Fibroblast of skin of right quadriceps (primary cell): ENCODE measurements at regions not wholly inside any gene's neighbourhood (a gene's known extent, or its start where the extent isn't known, plus 50 kb on each side); places are given as distances from the start of the nearest gene placed in this dataset.
"Not testable (repeated sequence)": the region's sequence is repeated elsewhere in the genome, so short reads cannot be mapped to it uniquely, and the experiment has no call there.

Source experiments
- DNase-seq: peaks from one replicate; pipeline ENCODE4 v3.0.0-alpha.2; 2013

DNA sequence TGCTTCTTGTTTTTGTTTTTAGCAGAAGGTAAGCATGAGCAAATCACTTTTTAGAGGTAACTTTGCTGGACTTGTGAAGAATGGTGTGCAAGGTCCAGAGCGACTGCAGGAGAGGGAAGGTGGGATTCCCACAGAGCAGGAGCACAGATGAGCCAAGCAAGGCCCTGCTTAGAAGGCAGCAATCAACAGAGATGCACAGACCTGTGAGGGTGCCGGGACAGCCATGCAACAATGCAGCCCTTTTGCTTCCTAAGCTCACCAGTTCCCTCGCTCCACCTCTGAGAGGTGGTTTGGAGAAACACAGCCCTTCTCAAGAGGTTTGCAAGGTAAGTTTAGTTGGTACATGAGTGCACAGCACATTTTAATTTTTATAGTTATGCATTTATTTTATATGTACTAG, 85.1 kb upstream of the FBXO28 start:
- not testable (repeated sequence) for DNase-seq

- not testable (repeated sequence) for DNase-seq
Measured at GRCh38 chr1:224023122-224023521, 90.8 kb upstream of the FBXO28 start.

- DNase-seq = not testable (repeated sequence)
Measured at GRCh38 chr1:224022249-224022970, 91.5 kb upstream of the FBXO28 start.

DNA sequence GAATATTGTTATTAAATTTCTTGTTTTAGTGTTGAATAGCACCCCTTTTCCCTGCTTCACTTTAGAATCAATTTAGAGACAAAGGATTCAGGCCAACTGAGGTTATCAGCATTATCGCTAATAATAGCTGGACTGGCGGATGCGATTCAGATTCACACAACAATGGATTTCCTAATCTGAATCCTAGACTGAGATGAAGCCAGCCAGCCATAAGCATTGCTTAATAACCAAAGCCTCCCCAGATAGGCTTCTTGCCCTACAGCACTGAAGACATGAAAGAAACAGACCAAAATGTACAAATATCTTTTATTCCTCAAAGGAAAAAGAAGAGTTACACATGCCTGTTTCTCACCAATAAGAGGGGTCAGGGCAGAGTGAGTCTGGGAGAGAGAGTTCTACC, 94.0 kb upstream of the FBXO28 start:
- not testable (repeated sequence) for DNase-seq

DNA sequence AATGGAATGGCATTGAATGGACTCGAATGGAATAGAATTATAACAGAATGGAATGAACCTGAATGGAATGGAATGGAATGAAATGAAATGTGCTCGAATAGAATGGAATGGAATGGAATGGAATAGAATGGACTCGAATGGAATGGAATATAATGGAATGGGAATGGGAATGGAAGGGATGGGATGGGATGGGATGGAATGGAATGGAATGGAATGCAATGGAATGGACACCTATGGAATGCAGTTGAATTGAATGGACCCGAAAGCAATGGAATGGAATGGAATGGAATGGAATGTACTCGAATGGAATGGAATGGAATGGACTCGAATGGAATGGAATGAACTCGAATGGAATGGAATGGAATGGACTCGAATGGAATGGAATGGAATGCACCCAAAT, 98.1 kb upstream of the FBXO28 start:
- DNase-seq = not testable (repeated sequence)

- DNase-seq = no peak
Measured at GRCh38 chr1:224014330-224014649, 99.6 kb upstream of the FBXO28 start.

DNA sequence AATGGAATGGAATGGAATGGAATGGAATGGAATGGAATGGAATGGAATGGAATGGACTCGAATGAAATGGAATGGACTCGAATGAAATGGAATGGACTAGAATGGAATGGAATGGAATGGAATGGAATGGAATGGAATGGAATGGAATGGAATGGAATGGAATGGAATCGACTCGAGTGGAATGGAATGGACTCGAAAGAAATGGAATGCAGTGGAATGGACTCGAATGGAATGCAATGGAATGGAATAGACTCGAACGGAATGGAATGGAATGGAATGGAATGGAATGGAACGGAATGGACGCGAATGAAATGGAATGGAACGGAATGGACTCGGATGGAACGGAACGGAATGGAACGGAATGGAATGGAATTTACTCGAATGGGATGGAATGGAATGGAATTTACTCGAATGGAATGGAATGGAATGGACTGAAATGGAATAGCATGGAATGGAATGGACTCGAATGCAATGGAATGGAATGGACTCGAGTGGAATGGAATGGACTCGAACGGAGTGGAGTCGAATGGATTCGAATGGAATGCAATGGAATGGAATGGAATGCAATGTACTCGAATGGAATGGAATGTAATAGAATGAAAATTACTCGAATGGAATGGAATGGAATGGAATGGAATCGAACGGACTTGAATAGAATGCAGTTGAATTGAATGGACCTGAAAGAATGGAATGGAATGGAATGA, 100.1 kb upstream of the FBXO28 start:
- DNase-seq = peak; percentile 44

DNA sequence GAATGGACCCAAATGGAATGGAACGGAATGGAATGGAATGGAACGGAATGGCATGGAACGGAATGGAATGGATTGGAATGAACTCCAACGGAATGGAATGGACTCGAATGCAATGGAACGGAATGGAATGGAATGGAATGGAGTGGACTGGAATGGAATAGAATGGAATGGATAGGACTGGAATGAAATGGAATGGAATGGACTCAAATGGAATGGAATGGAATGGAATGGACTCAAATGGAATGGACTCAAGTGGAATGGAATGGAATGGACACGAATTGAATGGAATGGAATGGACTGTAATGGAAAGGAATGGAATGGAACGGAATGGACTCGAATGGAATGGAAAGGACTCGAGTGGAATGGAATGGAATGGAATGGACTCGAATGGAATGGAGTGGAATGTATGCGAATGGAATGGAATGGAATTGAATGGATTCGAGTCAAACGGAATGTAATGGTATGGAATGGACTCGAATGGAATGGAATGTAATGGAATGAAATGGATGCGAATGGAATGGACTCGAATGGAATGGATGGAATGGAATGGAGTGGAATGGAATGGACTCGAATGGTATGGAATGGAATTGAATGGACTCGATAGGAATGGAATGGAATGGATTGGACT, 101.0 kb upstream of the FBXO28 start:
- DNase-seq = peak; percentile 22

- DNase-seq = not testable (repeated sequence)
Measured at GRCh38 chr1:224012162-224012561, 101.7 kb upstream of the FBXO28 start.

DNA sequence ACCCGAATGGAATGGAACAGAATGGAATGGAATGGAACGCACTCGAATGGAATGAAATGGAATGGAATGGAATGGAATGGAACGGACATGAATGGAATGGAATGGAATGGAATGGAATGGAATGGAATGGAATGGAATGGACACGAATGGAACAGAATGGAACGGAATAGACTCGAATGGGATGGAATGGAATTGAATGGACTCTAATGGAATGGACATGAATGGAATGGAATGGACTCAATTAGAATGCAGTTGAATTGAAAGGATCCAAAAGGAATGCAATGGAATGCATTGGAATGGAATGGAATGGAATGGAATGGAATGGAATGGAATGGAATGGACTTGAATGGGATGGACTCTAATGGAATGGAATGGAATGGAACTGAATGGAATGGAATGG, 102.2 kb upstream of the FBXO28 start:
- not testable (repeated sequence) for DNase-seq

DNA sequence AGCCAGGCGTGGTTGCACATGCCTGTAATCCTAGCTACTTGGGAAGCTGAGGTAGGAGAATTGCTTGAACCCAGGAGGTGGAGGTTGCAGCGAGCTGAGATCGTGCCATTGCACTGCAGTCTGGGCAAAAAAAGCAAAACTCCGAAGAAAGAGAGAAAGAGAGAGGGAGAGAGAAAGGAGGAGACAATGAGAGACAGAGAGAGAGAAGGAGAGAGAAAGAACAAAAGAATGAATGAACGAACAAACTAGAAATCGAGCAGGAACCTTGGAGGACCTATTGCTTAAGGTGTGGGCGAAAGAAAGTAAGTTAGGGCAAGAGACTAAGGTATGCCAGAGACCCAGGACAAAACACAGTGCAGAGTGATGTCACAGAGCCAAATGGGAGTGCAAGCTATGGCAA, 102.8 kb upstream of the FBXO28 start:
- not testable (repeated sequence) for DNase-seq

DNA sequence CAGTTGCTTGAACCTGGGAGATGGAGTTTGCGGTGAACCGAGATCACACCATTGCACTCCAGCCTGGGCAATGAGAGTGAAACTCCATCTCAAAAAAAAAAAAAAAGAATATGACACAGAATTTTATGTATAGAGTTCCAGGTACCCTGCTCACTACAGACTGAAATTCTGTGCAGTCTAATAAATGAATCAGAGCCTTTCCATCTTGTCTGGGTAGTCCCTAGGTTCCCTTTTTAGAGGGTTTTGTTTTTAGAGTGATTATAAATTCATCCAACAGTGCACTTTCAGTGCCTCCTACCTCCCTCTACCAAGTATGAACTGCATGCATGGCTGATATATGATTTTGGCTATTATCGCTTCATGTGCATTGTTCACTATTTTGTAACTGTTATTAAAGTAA, 107.9 kb upstream of the FBXO28 start:
- not testable (repeated sequence) for DNase-seq

DNA sequence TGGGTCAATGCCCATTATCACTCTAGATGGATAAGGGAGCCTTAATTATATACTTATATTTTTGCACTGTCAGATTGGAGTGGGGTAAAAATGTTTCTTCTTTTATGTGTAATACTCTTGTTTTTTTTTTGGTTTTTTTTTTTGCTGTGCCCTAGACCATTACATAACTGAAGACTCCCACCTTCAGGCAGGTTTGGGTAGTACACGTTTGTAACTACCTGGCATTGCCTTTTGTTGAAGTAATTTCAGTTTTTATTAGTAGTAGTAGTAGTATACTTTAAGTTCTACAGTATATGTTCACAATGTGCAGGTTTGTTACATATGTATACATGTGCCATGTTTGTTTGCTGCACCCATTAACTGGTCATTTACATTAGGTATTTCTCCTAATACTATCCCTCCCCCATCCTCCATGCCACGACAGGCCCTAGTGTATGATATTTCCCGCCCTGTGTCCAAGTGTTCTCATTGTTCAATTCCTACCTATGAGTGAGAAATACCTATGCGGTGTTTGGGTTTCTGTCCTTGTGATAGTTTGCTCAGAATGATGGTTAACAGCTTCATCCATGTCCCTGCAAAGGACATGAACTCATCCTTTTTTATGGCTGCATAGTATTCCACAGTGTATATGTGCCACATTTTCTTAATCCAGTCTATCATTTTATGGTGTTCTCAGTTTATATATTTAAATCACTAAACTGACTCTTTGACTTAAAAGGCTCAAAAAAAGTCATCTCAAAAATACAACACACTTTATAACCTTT, 109.2 kb upstream of the FBXO28 start:
- DNase-seq = peak; percentile 21

GRCh38 chr1:224003896-224004295, 110.0 kb upstream of the FBXO28 start:
- not testable (repeated sequence) for DNase-seq

GRCh38 chr1:224001757-224002156, 112.2 kb upstream of the FBXO28 start:
- DNase-seq = not testable (repeated sequence)

DNA sequence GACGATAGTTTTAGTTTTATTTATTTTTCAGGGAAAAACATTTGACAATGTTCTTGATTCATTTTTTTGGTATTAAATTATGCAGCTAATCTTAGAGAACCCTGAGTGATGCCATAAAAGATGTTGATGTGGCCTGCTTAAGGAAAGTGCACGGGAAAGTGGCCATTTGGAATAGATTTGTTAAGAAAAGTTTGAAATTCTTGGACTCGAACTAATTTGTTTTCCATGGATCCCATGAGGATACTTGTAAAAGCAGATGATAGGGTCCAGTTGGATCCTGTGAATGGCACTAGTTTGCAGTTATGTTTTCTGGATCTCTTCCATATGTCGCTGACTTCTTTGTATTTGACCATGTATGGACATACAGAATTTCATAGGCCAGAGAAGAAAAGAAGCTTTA, 114.2 kb upstream of the FBXO28 start:
- peak; percentile 51 for DNase-seq

- not testable (repeated sequence) for DNase-seq
Measured at GRCh38 chr1:223998676-223999455, 115.0 kb upstream of the FBXO28 start.

DNA sequence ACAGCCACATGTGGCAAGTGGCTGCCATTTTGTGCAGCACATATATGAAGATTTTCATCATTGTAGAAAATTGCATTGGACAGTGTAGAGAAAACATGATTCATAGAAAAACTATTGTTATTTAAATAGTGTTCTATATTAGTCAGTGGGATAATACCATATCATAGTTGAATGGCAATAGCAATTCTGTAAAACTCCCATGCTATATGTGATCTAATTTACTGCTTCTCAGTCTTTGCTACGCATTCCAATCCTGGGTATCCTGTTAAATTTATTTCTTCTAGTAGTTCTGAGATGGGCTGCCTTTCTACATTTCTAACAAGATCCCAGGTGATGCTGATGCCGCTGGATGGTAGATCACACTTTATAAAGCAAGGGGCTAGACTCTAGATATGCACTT, 117.5 kb upstream of the FBXO28 start:
- DNase-seq = peak; percentile 47

DNA sequence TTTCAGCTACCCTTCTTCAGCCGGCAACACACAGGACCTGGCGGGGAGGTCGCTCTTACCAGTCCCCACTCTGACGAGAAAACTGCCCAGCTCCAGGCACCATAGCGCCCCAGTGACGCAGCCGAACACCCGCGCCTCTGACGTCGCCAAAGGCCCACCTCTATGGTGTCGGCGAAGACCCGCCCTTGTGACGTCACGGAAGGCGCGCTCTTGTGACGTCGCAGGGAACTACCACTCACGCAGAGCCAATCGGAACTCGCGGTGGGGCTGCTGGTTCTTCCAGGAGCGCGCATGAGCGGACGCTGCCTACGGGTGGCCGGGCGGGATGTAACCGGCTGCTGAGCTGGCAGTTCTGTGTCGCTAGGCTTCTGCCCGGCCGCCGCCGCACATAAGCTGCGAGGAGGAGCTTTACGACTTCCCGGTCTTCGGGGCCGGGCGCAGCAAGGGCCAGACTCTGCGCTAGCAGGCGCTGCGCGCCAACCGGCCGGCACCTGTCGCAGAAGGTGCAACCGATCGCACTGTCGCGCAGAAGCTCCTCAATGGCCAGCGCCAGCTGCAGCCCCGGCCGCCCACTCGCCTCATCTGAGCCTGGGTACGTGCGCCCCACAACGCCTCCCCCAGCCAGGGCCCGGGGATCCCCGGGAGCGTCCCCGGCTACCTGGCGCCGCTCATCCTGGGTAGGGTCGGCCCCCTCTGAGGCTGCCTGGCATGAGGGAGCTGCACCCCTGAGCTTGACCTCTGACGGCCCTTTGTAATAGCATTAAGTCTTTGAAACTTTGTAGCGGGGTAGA, 121.3 kb upstream of the FBXO28 start:
- DNase-seq = peak; percentile 99

GRCh38 chr1:223991297-223991857, 122.5 kb upstream of the FBXO28 start:
- DNase-seq = not testable (repeated sequence)

DNA sequence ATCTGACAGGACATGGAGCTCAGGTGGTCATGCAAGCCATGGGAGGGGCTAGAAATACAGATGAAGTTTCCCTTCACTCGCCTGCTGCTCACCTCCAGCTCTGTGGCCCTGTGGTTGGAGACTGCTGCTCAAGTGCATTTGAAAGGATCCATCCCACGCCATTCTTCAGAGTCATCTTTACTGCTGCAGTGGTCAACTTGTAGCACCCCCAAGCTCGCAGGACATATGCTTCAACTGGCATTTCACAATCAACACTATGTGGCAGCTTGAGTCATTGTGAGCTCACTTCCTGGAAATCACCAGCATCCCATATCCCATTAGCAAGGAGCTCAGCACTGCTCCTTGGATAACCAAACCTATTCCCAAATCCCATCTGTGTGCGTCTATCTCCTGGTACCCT, 116.2 kb upstream of the TP53BP2 start:
- peak; percentile 66 for DNase-seq
